H1 (cell line): ENCODE measurements at regions not wholly inside any gene's neighbourhood (a gene's known extent, or its start where the extent isn't known, plus 50 kb on each side); places are given as distances from the start of the nearest gene placed in this dataset.

Source experiments
- EGR1 ChIP-seq: IDR thresholded peaks from 2 replicates; pipeline ENCODE4 v1.6.1; 2011; ENCODE audit warnings: low read depth, low read length, borderline replicate concordance
- EP300 ChIP-seq, 2 experiments: IDR thresholded peaks; 1 replicate in 1 of 2; 2 replicates in 1 of 2; pipeline ENCODE4 v1.6.1; 2011 to 2012; ENCODE audit warnings: low read depth in 2 of 2, low read length in 2 of 2, mild to moderate bottlenecking in 2 of 2, borderline replicate concordance in 1 of 2, inconsistent platforms in 1 of 2, moderate library complexity in 1 of 2
- SP1 ChIP-seq: IDR thresholded peaks from 2 replicates; pipeline ENCODE4 v1.6.1; 2011; ENCODE audit warnings: low read depth, low read length

- no peak for TF ChIP-seq EP300 (IDR thresholded peaks at IDR 0.05; ENCODE audit: borderline replicate concordance in 1 of 2, low read depth in 2 of 2, low read length in 2 of 2)
- no peak for TF ChIP-seq EGR1
- TF ChIP-seq SP1 = no peak
Measured at GRCh38 chrX:110563282-110563681, 204.6 kb downstream of the RTL9 start (continued).
